ENCODE measurements at regions not wholly inside any gene's neighbourhood (a gene's known extent, or its start where the extent isn't known, plus 50 kb on each side); places are given as distances from the start of the nearest gene placed in this dataset.
A peak's percentile ranks its signal among the peaks of the same experiment; 100 is the strongest.

GRCh38 chr1:84077476-84078107, 66.5 kb upstream of the PRKACB start (continued):
- TF ChIP-seq DDX20 (tag; IDR thresholded peaks at IDR 0.05; ENCODE audit: low read depth) (no peak), ZNF717 (CRISPR knock-in tag; IDR thresholded peaks at IDR 0.05) (no peak), POLR2A (conservative IDR thresholded peaks at IDR 0.05) (peak; percentile 85), SMARCA5 (IDR thresholded peaks at IDR 0.05) (no peak), CCNT2 (IDR thresholded peaks at IDR 0.05; ENCODE audit: borderline replicate concordance, extremely low read depth, insufficient read length, low read depth, low read length) (peak; percentile 57), RBM22 (IDR thresholded peaks at IDR 0.05; ENCODE audit: low read depth, low read length, poor library complexity, severe bottlenecking) (no peak), ZNF507 (tag; conservative IDR thresholded peaks at IDR 0.05) (no peak), ZNF239 (CRISPR knock-in tag; IDR thresholded peaks at IDR 0.05) (no peak), GABPB1 (CRISPR knock-in tag; IDR thresholded peaks at IDR 0.05) (peak; percentile 85), CEBPG (CRISPR knock-in tag; IDR thresholded peaks at IDR 0.05) (no peak), CEBPG (tag; conservative IDR thresholded peaks at IDR 0.05 in 1 of 2, IDR thresholded peaks at IDR 0.05 in 1 of 2) (no peak), ZNF592 (IDR thresholded peaks at IDR 0.05) (no peak), NFXL1 (CRISPR knock-in tag; IDR thresholded peaks at IDR 0.05) (no peak), POLR3A (IDR thresholded peaks at IDR 0.05; ENCODE audit: borderline replicate concordance, extremely low read depth, insufficient read depth, insufficient read length) (no peak), ZNF384 (IDR thresholded peaks at IDR 0.05; ENCODE audit: low read depth, low read length) (no peak), USF1 (CRISPR knock-in tag; IDR thresholded peaks at IDR 0.05) (no peak)
- TF ChIP-seq, protein P1, sequence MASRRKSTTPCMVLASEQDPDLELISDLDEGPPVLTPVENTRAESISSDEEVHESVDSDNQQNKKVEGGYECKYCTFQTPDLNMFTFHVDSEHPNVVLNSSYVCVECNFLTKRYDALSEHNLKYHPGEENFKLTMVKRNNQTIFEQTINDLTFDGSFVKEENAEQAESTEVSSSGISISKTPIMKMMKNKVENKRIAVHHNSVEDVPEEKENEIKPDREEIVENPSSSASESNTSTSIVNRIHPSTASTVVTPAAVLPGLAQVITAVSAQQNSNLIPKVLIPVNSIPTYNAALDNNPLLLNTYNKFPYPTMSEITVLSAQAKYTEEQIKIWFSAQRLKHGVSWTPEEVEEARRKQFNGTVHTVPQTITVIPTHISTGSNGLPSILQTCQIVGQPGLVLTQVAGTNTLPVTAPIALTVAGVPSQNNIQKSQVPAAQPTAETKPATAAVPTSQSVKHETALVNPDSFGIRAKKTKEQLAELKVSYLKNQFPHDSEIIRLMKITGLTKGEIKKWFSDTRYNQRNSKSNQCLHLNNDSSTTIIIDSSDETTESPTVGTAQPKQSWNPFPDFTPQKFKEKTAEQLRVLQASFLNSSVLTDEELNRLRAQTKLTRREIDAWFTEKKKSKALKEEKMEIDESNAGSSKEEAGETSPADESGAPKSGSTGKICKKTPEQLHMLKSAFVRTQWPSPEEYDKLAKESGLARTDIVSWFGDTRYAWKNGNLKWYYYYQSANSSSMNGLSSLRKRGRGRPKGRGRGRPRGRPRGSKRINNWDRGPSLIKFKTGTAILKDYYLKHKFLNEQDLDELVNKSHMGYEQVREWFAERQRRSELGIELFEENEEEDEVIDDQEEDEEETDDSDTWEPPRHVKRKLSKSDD (conservative IDR thresholded peaks at IDR 0.05; ENCODE audit: low read length), result no peak
- TF ChIP-seq, protein P2, sequence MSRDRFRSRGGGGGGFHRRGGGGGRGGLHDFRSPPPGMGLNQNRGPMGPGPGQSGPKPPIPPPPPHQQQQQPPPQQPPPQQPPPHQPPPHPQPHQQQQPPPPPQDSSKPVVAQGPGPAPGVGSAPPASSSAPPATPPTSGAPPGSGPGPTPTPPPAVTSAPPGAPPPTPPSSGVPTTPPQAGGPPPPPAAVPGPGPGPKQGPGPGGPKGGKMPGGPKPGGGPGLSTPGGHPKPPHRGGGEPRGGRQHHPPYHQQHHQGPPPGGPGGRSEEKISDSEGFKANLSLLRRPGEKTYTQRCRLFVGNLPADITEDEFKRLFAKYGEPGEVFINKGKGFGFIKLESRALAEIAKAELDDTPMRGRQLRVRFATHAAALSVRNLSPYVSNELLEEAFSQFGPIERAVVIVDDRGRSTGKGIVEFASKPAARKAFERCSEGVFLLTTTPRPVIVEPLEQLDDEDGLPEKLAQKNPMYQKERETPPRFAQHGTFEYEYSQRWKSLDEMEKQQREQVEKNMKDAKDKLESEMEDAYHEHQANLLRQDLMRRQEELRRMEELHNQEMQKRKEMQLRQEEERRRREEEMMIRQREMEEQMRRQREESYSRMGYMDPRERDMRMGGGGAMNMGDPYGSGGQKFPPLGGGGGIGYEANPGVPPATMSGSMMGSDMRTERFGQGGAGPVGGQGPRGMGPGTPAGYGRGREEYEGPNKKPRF (IDR thresholded peaks at IDR 0.05; ENCODE audit: low read depth, low read length), result no peak

Measured in K562 (cell line).